ENCODE measurements at regions not wholly inside any gene's neighbourhood (a gene's known extent, or its start where the extent isn't known, plus 50 kb on each side); places are given as distances from the start of the nearest gene placed in this dataset.

GRCh38 chr6:113142671-113143174 lies 714.4 kb upstream of the MARCKS start:
- no peaks in the 10 kb centered on the region for H3K36me3 Mint-ChIP-seq (ENCODE audit: low read depth)
- intact Hi-C loops (cut with micrococcal nuclease) = no loop called here
- H3K27me3 Mint-ChIP-seq = peaks cover 6% of the 10 kb centered on the region
- DNase-seq = no peak
- no peak for TF ChIP-seq CTCF (IDR thresholded peaks at IDR 0.05)
- ATAC-seq (ENCODE audit: low read depth) = no peak
- H3K4me1 Mint-ChIP-seq = no peaks in the 10 kb centered on the region
- ChIA-PET CTCF (no interaction called here), POLR2A (no interaction called here)
- no peak overlapping the region for H3K27ac Mint-ChIP-seq
- no peak overlapping the region for H3K4me3 Mint-ChIP-seq
- no peaks in the 10 kb centered on the region for H3K9me3 Mint-ChIP-seq

- no peak for TF ChIP-seq CTCF (IDR thresholded peaks at IDR 0.05)
These were observed 713.9 kb upstream of the MARCKS start for GRCh38 chr6:113143206-113143605.

GRCh38 chr6:113144117-113144516 lies 713.0 kb upstream of the MARCKS start:
- CTCF ChIA-PET = no interaction called here
- POLR2A ChIA-PET = no interaction called here

More at GRCh38 chr6:113143206-113143605, 713.9 kb upstream of the MARCKS start:
- Mint-ChIP-seq H3K4me3 (no peak overlapping the region), H3K36me3 (ENCODE audit: low read depth) (no peaks in the 10 kb centered on the region), H3K4me1 (no peaks in the 10 kb centered on the region), H3K27ac (no peak overlapping the region), H3K9me3 (no peaks in the 10 kb centered on the region), H3K27me3 (peaks cover 6% of the 10 kb centered on the region)
- ATAC-seq (ENCODE audit: low read depth) = no peak
- ChIA-PET CTCF (no interaction called here), POLR2A (no interaction called here)
- intact Hi-C loops (cut with micrococcal nuclease) = no loop called here
- no peak for DNase-seq

GRCh38 chr6:113146878-113147277 lies 710.3 kb upstream of the MARCKS start:
- peaks cover 4% of the 10 kb centered on the region for H3K27me3 Mint-ChIP-seq
- no peak overlapping the region for H3K4me3 Mint-ChIP-seq
- ATAC-seq (ENCODE audit: low read depth) = no peak
- no peaks in the 10 kb centered on the region for H3K4me1 Mint-ChIP-seq
- H3K36me3 Mint-ChIP-seq (ENCODE audit: low read depth) = no peaks in the 10 kb centered on the region
- ChIA-PET CTCF (no interaction called here), POLR2A (no interaction called here)
- no peak overlapping the region for H3K27ac Mint-ChIP-seq
- no peak for DNase-seq
- no peaks in the 10 kb centered on the region for H3K9me3 Mint-ChIP-seq
- TF ChIP-seq CTCF (IDR thresholded peaks at IDR 0.05) = no peak
- intact Hi-C loops (cut with micrococcal nuclease) = no loop called here

More at GRCh38 chr6:113144117-113144516, 713.0 kb upstream of the MARCKS start:
- intact Hi-C loops (cut with micrococcal nuclease) = no loop called here
- Mint-ChIP-seq H3K4me3 (no peak overlapping the region), H3K27me3 (peaks cover 6% of the 10 kb centered on the region), H3K9me3 (no peaks in the 10 kb centered on the region), H3K27ac (no peak overlapping the region), H3K36me3 (ENCODE audit: low read depth) (no peaks in the 10 kb centered on the region), H3K4me1 (no peaks in the 10 kb centered on the region)
- no peak for ATAC-seq (ENCODE audit: low read depth)
- no peak for DNase-seq
- no peak for TF ChIP-seq CTCF (IDR thresholded peaks at IDR 0.05)

GRCh38 chr6:113147544-113147943 lies 709.6 kb upstream of the MARCKS start:
- intact Hi-C loops (cut with micrococcal nuclease) = no loop called here
- DNase-seq (no peak), ATAC-seq (ENCODE audit: low read depth) (no peak)
- TF ChIP-seq CTCF (IDR thresholded peaks at IDR 0.05) = no peak
- POLR2A ChIA-PET = no interaction called here
- H3K36me3 Mint-ChIP-seq (ENCODE audit: low read depth) = no peaks in the 10 kb centered on the region
- CTCF ChIA-PET = no interaction called here
- peaks cover 2% of the 10 kb centered on the region for H3K27me3 Mint-ChIP-seq
- H3K9me3 Mint-ChIP-seq = no peaks in the 10 kb centered on the region
- no peaks in the 10 kb centered on the region for H3K4me1 Mint-ChIP-seq
- no peak overlapping the region for H3K4me3 Mint-ChIP-seq
- no peak overlapping the region for H3K27ac Mint-ChIP-seq
